GM10266 (cell line): ENCODE measurements at regions not wholly inside any gene's neighbourhood (a gene's known extent, or its start where the extent isn't known, plus 50 kb on each side); places are given as distances from the start of the nearest gene placed in this dataset.

Source experiments
- DNase-seq: peaks from one replicate; pipeline ENCODE4 v3.0.0; 2012; ENCODE audit errors: extremely low spot score
- CTCF ChIP-seq: IDR thresholded peaks from 2 replicates; pipeline ENCODE4 v1.5.1; 2012; ENCODE audit warnings: mild to moderate bottlenecking, low read depth; ENCODE audit not compliant: control insufficient read depth, insufficient read depth; ENCODE audit errors: missing control alignments

- TF ChIP-seq CTCF, result no peak
Observed at GRCh38 chr5:154528005-154528594, 50.1 kb upstream of the HAND1 start.

More at GRCh38 chr5:154528005-154528594, 50.1 kb upstream of the HAND1 start:
- DNase-seq, result no peak
